GM19239 (cell line): ENCODE measurements at regions not wholly inside any gene's neighbourhood (a gene's known extent, or its start where the extent isn't known, plus 50 kb on each side); places are given as distances from the start of the nearest gene placed in this dataset.

Experiments used
- DNase-seq: peaks from one replicate; pipeline ENCODE4 v3.0.0; 2011; ENCODE audit warnings: low spot score; ENCODE audit not compliant: insufficient read length
- FAIRE-seq: peaks from 2 replicates; lab custom pipeline; 2011; peaks lifted over from hg19 to GRCh38; lab: Jason Lieb, UNC

GRCh38 chr6:44599672-44600071 lies 212.2 kb downstream of the CDC5L start:
- no peak for DNase-seq
- no peak for FAIRE-seq

- FAIRE-seq: no peak
- DNase-seq: no peak
These were observed 215.7 kb downstream of the CDC5L start for GRCh38 chr6:44603044-44603686.

GRCh38 chr6:44606504-44606903 lies 219.0 kb downstream of the CDC5L start:
- DNase-seq (no peak), FAIRE-seq (no peak)

GRCh38 chr6:44606976-44607375 lies 219.5 kb downstream of the CDC5L start:
- DNase-seq (no peak), FAIRE-seq (no peak)

GRCh38 chr6:44608175-44608574 lies 220.7 kb downstream of the CDC5L start:
- FAIRE-seq: no peak
- DNase-seq: no peak

GRCh38 chr6:44609051-44609612 lies 221.6 kb downstream of the CDC5L start:
- FAIRE-seq (no peak), DNase-seq (no peak)

GRCh38 chr6:44614396-44614795 lies 226.9 kb downstream of the CDC5L start:
- FAIRE-seq (no peak), DNase-seq (no peak)

- no peak for FAIRE-seq
- DNase-seq: no peak
These were observed 228.1 kb downstream of the CDC5L start for GRCh38 chr6:44615621-44616020.

- FAIRE-seq (no peak), DNase-seq (no peak)
These were observed 229.9 kb downstream of the CDC5L start for GRCh38 chr6:44617416-44617815.

- FAIRE-seq (no peak), DNase-seq (no peak)
These were observed 230.9 kb downstream of the CDC5L start for GRCh38 chr6:44618371-44618770.

GRCh38 chr6:44620922-44621321 lies 233.4 kb downstream of the CDC5L start:
- DNase-seq (no peak), FAIRE-seq (no peak)

GRCh38 chr6:44621846-44622245 lies 234.3 kb downstream of the CDC5L start:
- DNase-seq (no peak), FAIRE-seq (no peak)

- DNase-seq: no peak
- no peak for FAIRE-seq
These were observed 235.0 kb downstream of the CDC5L start for GRCh38 chr6:44622555-44622954.

GRCh38 chr6:44622956-44623355 lies 235.4 kb downstream of the CDC5L start:
- DNase-seq (no peak), FAIRE-seq (no peak)

- FAIRE-seq: no peak
- no peak for DNase-seq
These were observed 236.7 kb downstream of the CDC5L start for GRCh38 chr6:44624226-44624625.

GRCh38 chr6:44624936-44625573 lies 237.5 kb downstream of the CDC5L start:
- FAIRE-seq (no peak), DNase-seq (no peak)

GRCh38 chr6:44625996-44626395 lies 238.5 kb downstream of the CDC5L start:
- FAIRE-seq (no peak), DNase-seq (no peak)

GRCh38 chr6:44626616-44627015 lies 239.1 kb downstream of the CDC5L start:
- FAIRE-seq: no peak
- DNase-seq: no peak

GRCh38 chr6:44627091-44627882 lies 239.8 kb downstream of the CDC5L start:
- FAIRE-seq (no peak), DNase-seq (no peak)

GRCh38 chr6:44627883-44628271 lies 240.4 kb downstream of the CDC5L start:
- DNase-seq (no peak), FAIRE-seq (no peak)

- FAIRE-seq: no peak
These were observed 240.8 kb downstream of the CDC5L start for GRCh38 chr6:44628347-44628746.

More at GRCh38 chr6:44628347-44628746, 240.8 kb downstream of the CDC5L start:
- no peak for DNase-seq
